GM21390 (cell line): ENCODE measurements at regions not wholly inside any gene's neighbourhood (a gene's known extent, or its start where the extent isn't known, plus 50 kb on each side); places are given as distances from the start of the nearest gene placed in this dataset.
A peak's percentile ranks its signal among the peaks of the same experiment; 100 is the strongest.

Experiments
- ATAC-seq: cut with Tn5 transposase; IDR thresholded peaks from one replicate; pipeline ENCODE4 v1.9.1; 2021; ENCODE audit not compliant: unreplicated experiment

DNA sequence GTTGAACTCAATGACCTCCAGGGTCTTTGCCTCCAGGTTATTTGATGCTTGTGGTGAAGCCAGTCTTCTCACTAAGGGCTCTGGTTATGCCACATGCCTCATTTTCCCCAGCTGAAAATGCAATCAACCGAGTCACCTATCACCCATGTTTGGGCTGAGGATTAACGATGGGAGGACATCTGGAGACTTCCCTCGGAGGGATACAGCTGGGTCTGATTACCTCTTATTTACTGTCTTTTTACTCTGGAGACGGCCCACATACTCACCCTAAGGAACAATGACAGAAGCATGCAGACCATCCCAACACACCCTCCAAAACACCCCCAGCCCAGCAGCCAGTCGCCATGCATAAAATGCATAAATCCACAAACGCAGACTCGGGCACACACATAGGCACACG, 187.4 kb downstream of the OPA1 start:
- no peak for ATAC-seq

DNA sequence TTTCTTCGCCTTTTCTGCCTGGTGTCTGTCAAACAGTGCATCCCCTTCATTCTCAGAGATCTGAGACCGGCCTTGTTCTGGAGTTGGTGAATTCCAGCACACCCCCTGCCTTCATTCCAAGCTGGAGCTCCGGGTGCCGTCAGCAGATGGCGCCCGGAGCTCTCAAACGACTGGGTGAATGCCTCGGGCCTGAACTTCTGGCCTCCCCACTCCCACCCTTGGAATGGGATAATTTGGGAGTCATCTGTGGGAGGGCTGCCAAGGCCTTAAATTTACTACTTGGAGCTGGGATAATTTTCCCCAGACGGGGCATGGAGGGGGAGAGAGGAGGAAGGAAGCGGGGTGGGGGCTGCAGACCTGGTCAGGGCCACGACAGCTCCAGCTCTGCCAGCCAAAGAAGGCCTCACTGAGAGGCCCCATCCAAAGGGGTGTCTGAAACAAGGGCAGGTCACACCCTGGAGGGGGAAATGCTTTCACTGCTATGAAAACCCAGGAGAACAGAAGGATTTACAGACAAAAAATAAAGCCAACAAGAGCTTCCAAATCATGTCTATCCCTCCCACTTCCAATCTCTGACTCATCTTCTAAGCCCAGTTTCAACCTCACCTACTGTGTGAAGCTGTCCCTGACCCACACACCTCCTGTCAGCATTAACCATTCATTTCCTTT, 187.9 kb downstream of the OPA1 start:
- no peak for ATAC-seq

DNA sequence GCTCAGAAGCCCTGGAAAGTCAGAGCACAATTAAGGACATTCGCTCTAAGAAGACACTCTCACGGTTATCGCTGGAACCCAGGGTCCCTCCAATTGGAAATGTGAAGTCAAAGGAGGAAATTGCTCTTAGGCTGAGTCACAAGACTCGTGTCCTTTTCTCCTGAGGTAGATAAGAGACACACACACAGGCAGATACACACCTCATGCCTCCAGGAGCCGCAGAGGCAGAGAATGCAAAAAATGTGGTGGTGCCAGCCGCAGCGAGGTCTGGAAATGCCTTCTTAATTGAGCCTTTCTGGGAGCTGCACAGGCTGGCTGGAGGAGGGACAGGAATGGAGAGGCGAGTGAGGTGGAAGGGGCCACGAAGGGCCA, 189.3 kb downstream of the OPA1 start:
- ATAC-seq, result no peak

DNA sequence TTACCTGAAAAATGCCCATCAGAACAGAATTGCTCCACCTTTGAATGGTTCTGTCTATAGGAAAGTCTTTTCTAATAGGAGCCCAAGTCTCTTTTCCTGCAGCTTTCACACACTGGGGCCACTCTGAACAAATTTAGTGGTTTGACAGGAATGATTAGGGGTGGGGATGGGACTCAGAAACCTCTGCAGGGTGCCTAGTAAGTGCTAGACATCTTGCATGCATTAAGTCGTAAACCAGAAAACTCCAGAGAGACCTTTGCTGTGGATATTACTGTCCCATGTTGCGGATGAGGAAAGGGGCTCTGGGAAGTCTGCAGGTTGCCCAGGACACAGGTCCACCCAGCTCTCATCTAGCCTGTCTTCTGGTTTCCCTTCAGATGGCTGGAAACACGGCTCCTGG, 189.7 kb downstream of the OPA1 start:
- ATAC-seq, result no peak

DNA sequence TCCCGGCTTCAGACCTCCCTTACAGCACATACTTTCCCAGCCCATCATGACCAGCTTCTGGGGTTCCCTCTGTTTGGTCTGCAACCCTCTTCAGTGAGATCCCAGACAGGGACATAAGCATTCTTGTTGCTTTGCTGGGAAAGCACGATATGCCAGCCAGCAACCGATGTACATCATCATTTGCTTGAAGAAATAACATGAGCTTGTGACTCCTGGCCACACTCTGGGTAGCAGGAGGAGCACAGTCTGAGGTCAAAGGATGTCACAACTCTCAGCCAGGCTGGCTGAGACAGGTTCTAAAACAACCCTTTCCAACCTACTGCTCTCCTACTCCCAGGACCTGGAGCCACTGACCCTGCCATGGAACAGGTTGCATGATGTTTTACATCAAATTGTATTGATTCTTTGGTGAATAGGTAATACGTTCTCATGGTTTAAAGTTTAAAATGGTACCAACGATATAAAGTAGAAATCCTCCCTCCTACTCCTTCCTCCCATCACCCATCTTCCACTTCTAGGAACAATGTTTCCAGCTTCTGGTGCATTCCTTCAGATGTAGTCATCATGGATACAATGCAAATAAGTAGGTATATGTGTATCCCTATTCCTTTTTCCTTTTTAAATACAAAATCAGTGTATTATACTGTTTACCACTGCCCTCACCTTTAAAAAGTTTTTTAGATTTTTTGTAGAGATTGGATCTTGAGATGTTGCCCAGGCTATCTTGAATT, 190.3 kb downstream of the OPA1 start:
- ATAC-seq, result no peak

DNA sequence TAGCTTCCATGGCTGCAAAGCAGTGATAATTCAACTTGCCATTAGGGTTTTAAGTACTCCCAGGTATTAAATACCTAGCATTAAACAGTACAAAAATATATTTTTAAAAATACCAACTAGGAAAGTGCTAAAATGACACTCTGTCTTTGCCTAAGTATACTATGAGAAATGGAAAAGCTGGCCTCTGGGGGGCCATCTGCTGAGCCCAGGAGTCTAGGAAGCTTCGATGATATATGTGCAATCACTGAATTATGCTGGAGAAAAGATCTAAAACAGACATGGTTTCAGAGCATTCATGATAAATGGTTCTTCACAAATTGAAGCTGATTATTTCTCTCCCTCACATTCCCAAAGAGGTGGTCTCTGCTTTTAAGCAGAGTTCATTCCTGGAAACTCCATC, 191.8 kb downstream of the OPA1 start:
- ATAC-seq, result no peak

DNA sequence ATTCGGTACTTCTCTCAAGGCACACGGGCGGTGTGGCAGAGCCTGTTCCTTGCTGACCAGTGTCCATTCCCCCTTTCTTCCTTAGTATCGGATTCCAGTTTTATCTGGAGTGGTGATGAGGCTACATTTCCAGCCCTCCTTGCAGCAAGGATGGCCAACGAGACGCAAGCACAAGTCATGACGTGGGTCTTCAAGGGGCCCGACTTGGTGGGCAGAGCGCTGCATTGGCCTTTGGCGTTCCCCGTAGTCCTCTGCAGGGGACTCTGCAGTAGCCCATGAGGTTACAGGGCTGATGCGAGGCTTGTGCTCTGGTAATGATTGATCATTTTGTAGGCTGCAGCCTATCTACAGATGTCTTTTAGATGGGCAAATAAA, 194.5 kb downstream of the OPA1 start:
- no peak for ATAC-seq

DNA sequence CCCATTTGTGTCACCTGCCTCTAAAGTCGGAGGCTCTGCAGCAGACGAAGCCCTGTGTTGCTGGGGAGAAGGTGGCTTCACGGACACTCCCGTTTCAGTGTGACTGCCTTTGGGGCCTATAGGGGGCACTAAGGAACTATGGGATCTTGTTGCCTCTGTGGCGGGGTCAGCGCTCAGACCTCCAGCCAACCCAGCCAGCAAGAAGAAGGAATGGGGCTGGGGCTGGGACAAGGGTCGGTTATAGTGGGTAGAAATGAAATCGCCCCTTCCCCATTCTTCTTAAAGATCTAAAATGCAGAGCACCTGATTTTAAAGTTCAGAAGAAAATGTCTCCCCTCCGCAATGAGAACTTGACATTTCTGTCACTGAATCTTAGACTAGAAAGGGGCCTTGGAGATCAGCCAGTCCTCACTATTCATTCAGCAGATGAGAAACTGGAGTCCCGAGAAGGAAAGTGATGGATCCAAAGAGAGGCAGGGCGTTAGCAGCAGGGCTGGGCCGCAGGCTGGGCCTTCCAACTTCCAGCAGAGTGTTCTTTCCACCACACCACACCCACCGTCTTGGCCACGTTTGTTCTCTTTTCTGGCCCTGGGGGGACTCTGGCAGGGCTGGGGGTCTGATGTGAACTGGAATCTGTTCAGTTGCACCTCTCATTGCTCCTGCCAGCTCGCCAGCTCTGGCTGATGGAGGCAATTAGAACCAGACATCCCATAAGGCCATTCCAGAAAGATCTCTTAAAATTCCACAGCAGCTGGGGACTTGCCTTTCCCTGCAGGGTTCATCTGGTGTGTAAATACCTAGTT, 195.4 kb downstream of the OPA1 start:
- peak; percentile 81 for ATAC-seq

DNA sequence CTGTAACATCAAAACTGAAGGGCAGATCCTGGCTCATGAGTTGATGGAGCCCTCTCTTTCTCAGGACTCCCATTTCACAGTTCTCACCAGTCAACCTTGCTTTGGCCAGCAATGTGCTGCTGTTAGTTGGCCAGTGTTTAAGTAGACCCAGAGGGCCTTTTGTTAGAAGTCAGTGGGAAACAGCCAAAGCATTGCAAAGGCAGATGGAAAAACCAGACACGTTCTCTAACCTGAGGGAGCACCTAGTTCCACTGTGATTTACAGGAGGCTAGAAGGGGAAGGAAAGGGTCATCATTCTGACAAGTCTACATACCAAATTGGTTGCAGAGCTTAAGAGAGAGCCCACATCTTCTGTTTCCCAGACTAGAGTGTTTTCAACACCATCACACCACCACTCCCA, 196.4 kb downstream of the OPA1 start:
- ATAC-seq, result no peak

DNA sequence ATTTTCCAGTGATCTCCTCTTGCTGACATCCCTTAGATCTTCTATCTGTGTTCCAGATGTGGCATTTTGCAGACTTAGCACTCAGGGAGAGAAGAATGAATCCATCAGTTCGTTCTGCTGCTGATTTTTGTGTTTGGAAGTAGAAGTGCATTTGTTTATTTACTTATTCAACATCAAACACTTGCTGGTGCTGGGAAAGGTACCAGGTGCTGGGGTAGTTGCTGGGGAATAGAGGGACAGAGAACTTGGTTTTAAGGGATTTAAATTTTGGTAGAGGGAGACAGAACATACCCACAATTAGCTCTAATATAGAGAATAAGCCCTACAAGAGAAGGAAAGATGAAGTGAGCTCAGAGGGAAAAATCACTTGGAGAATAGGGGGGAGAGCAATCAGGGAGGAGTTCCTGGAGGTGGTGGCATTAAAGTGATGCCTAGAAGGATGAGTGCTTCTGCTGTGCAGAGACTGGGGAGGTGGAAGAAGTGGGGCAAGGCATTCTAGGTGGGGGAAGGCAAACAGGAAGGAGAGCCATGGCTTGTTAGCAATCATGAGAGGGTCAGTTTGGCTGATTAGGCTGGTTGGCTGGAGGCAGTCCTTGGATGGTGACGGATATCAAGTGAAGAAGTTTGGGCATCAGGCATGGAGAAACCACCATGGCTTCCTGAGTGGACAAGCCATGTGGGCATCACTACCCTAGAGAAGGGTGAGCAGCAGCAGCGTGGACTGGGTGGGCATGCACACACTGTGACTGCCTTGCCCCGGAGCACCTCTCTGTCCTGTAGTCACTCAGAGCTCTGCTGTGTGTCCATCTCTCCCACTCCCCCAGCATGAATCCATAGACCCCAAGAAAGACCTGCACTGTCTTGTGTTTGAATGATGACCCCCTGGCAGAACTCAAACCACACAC, 197.3 kb downstream of the OPA1 start:
- ATAC-seq, result no peak

DNA sequence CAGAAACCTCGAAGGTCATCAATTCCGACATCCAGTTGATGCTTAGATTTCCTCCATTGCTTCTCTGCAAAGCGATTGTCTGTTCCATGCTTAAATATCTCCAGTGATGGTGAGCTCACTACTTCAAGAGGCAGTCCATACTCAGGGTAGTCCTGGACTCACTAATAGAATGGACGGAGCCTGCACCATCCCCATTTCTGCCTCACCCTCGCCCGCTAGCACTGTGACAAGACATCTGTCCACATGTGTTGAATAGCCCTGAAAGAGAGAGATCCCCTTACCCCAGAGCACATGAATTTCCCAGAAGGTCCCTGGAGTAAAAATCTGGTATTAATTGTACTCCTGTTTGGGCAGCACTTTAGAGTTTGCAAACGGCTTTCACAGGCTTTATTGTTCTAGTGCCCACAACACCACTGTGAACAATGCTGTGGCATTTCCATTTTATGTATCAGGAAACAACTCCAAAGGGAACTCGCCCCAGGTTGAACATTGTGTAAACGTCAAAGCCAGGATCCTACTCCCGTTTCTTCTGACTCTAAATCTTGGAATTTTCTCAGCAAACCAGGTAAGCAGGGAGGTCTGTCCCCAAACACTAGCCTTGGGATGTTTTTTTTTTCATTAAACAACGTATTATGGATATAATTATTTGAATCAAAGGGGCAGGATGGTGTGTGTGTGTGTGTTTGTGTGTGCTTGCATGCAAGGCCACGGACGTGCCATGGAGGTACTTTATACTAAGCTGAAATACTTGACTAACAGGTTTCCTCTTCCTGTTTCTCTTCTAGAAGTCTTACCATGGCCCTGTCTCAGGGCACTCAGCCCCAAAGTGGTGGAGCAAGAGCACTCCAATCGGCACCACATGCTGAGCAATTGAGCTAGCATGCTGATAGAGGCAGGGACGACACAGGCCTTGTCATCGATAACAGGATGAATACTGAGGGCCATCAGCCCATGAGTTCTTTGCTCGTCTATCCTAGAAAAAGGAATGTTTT, 198.3 kb downstream of the OPA1 start:
- ATAC-seq, result no peak

DNA sequence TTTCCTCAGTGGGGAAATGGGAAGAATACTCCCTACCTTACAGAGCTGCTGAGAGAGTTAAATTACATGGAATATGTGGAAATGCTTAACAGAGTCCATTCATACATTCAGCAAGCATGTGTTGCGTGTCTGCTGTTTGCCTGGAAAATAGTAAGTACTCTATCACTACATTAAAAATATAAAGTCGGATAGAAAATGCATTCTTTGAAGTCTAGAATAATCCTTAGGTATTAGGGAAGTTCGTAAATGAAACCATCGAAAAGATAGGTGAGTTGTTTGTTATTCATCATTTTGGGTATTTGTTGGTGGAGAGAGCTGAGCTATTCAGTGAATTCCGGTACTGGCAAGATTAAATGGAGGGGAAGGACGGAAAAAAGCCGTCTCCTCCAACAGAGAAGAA, 200.1 kb downstream of the OPA1 start:
- no peak for ATAC-seq

DNA sequence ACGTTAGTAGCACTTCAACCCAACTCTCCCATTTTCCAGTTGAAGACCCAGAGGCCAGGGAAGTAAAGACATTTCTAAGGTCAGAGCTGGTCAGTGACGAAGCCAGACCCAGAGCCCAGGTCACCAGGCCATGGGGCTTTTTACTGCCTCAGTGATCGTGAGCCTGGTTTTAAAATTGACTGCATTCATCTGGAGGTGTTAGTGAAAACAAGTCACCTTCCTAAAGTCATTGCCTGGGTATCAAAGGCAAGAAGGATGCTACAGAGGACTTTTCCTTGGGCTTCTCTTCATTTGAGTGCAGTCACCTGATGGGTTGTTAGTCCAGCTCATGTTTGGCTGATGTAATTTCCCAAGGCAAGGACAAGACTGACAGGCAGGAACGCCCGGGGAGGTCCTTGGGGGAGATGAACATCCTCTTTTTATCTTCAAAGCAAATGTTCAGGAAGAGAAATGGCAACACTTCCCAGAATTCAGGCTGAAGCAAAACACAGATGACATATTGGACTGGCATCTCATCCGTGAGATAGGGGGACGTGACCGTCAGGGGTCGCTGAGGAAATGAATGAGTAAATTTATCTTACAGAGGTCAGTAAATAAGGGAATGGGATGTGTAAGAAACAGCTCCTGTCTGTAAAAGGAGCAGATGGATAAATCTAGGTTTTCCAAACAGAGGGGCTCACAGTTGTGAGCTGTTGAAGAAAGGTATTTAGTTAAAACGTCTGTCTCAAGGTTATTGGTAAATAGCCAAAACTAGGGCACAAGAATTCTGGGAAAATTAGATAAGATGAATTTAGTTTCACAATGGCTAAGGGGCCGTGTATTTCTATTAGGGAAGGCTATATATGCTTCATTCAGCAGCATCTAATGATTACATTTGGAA, 201.2 kb downstream of the OPA1 start:
- no peak for ATAC-seq

DNA sequence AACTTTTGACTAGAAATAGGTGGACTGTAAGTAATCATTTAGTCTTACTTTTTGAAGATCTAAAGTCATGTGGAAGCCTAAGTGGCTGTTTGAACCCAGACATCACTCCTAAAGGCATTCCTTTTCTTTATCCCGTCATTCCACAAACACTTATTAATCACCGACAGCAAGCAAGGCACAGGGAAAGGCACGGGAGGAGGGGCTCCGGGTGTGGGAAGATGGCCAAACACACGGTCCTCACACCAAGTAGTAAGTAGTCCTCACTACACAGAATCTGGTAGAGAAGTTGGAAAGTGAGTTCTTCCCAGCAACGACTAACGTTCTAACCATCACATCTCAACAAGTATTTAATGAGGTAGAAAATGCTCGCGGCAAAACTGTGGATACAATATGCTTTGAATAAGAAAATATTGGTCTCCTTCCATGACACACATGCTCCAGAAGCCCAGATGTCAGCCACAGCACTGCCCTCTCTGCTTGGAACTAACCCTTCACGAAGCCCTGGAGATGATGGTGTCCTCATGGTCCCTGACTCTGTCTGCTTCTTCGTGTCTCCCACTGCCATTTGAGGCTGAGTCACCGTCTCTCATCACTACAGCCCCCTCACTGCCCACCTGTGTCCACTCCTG, 202.2 kb downstream of the OPA1 start:
- ATAC-seq, result no peak

DNA sequence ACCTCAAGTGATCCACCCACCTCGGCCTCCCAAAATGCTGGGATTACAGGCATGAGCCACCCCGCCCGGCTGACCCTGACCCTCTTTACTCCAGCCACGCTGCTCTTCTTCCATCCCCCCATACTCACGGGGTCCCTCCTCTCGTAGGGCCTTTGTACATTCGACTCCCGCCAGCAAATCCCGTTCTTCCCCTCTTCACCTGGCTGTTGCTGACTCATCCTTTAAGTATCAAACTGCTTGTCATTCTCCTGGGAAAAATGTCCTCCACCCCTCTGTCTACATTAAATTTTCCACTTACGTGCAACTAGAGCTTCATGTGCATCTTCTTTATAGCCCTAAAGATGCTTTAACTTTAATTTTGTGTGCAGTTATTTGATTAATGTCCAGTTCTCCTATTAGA, 203.1 kb downstream of the OPA1 start:
- ATAC-seq, result no peak

DNA sequence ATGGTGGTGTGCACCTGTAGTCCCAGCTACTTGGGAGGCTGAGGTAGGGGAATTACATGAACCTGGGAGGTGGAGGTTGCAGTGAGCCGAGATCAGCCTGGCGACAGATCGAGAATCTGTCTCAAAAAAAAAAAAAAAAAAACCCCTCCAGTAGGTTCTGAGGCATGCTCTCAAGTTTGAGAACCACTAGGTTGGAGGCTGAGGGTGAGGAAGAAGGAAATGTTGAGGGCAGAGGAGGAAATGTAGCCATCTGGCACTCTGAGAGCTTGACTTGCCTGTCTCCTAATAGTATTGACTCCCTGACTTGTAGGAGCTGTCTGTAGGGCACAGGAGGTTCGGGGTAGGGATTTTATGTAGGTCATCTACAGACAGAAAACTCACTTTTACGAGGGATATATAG, 204.6 kb downstream of the OPA1 start:
- ATAC-seq, result no peak

DNA sequence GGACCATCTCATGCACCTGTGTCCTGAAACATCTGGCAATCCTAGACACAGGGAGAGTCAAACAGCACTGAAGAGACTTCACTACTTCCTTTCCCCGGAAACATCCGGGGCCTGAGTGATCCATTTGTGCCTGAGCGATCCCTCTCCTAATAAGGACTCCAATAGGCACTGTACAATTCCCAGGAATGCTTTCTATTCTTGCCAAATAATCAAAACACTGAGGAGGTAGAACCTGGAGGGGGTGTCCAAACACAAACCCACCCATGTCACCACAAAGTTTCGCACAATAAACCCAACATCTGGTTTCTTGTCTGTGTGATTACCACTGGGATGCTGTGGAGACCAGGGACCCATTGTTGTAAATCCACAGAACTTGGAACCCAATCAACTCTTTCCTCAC, 205.0 kb downstream of the OPA1 start:
- no peak for ATAC-seq
